ENCODE measurements at regions not wholly inside any gene's neighbourhood (a gene's known extent, or its start where the extent isn't known, plus 50 kb on each side); places are given as distances from the start of the nearest gene placed in this dataset.

- TF ChIP-seq ZFX (IDR thresholded peaks at IDR 0.05) = no peak
- TF ChIP-seq, protein P1, sequence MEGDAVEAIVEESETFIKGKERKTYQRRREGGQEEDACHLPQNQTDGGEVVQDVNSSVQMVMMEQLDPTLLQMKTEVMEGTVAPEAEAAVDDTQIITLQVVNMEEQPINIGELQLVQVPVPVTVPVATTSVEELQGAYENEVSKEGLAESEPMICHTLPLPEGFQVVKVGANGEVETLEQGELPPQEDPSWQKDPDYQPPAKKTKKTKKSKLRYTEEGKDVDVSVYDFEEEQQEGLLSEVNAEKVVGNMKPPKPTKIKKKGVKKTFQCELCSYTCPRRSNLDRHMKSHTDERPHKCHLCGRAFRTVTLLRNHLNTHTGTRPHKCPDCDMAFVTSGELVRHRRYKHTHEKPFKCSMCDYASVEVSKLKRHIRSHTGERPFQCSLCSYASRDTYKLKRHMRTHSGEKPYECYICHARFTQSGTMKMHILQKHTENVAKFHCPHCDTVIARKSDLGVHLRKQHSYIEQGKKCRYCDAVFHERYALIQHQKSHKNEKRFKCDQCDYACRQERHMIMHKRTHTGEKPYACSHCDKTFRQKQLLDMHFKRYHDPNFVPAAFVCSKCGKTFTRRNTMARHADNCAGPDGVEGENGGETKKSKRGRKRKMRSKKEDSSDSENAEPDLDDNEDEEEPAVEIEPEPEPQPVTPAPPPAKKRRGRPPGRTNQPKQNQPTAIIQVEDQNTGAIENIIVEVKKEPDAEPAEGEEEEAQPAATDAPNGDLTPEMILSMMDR (conservative IDR thresholded peaks at IDR 0.05) = no peak
- no peak overlapping the region for H3K27ac ChIP-seq
Measured at GRCh38 chr13:40456397-40456953, 210.0 kb downstream of the FOXO1 start.

DNA sequence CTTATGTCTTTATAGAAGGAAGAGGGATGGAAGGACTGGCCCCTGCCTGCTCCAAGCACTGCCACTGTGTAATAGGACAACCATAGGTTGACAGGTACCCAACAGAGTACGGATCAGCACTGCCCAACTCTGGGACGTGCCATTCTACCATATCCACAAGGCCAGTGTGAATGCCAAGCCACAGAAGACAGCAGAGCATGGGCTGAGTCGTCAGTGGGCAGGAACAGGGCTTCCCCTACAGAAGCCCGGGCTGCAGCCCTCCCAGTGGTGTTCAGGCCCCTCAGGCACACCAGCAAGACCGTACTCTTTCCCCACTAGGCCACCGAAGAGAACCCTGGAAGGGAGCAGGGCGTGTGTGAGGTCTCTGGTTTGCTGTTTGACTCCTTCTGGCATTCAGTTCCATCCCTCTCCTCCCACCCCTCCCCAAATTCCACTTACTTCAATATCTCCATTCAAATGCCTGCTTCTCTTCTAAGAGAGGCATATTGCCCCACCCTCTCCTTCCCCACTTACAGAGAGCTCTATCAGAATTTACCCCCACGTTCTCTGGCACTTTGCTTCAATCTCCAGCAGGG lies 209.4 kb downstream of the FOXO1 start:
- H3K27ac ChIP-seq = no peak overlapping the region
- TF ChIP-seq, protein P1 (conservative IDR thresholded peaks at IDR 0.05) = no peak
- TF ChIP-seq ZFX (IDR thresholded peaks at IDR 0.05) = no peak

DNA sequence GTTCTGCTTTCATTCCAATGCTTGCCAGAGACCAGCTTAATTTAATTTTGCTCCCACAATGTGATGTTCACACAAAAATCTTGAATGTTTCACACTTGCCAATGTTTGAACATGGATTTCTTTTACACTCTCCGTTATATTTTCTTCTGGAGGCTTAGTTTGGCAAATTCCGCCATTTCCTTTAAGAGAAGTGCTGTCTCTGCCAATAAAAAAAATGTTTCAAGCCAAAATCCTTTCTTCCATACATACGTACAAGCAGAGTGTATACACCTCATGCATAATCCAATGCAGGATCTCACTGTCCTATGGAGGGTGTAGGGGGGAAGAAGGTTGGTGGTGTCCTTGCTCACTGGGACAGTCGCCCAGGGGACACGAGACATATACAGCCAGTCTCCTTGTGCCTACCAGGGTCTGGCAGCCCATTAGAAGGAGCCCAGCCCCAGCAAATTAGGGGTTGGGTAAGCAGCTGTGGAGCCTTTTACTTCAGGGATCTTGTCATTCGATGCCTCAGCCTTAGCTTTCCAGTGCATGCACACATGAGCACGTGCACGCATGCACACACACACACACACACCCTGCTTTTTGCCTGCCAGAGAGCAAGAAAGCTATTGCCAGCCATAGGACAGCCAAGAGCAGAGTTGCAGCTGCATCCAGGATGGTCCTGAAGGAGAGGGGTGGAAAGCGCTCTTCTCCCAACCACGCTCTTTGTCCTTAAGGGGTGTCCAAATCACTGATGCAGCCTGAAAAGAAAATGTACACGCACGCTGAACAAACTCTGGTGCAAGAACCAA lies 208.3 kb downstream of the FOXO1 start:
- TF ChIP-seq ZFX (IDR thresholded peaks at IDR 0.05) = no peak
- TF ChIP-seq, protein P1 (conservative IDR thresholded peaks at IDR 0.05) = no peak
- H3K27ac ChIP-seq = no peak overlapping the region

DNA sequence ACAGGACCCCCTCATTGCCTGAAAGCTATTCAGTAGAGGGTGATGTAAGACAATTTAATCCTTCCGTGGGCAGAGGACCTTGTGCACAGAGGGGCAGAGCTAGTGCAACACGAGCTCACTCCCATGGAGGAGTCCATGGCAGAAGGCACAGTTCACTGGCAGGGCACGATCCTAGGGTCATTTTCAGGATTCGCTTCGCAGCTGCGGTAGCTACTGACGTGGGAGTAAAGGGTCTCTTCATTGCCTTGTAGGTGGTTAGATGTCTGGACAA lies 207.8 kb downstream of the FOXO1 start:
- no peak overlapping the region for H3K27ac ChIP-seq
- TF ChIP-seq ZFX (IDR thresholded peaks at IDR 0.05) = no peak
- TF ChIP-seq, protein P1 (conservative IDR thresholded peaks at IDR 0.05) = no peak

- TF ChIP-seq, protein P1 (conservative IDR thresholded peaks at IDR 0.05) = no peak
- no peak for TF ChIP-seq ZFX (IDR thresholded peaks at IDR 0.05)
- H3K27ac ChIP-seq = no peak overlapping the region
Measured at GRCh38 chr13:40460116-40460515, 206.3 kb downstream of the FOXO1 start.

GRCh38 chr13:40464337-40465014 lies 202.0 kb downstream of the FOXO1 start:
- TF ChIP-seq, protein P1 (conservative IDR thresholded peaks at IDR 0.05) = no peak
- TF ChIP-seq ZFX (IDR thresholded peaks at IDR 0.05) = no peak
- no peak overlapping the region for H3K27ac ChIP-seq

- TF ChIP-seq, protein P1 (conservative IDR thresholded peaks at IDR 0.05) = no peak
- TF ChIP-seq ZFX (IDR thresholded peaks at IDR 0.05) = no peak
- no peak overlapping the region for H3K27ac ChIP-seq
Measured at GRCh38 chr13:40465015-40465390, 201.4 kb downstream of the FOXO1 start.

Data from C4-2B (cell line).